ENCODE measurements at regions not wholly inside any gene's neighbourhood (a gene's known extent, or its start where the extent isn't known, plus 50 kb on each side); places are given as distances from the start of the nearest gene placed in this dataset.

- Histone ChIP-seq H3K4me1 (no peaks in the 10 kb centered on the region), H3K27me3 (no peaks in the 10 kb centered on the region), H3K27ac (no peak overlapping the region), H3K4me3 (no peak overlapping the region), H3K9me3 (no peaks in the 10 kb centered on the region), H3K36me3 (no peaks in the 10 kb centered on the region)
- intact Hi-C loops (cut with DNase I; ENCODE audit: low total_unique reads), result no loop called here
- TF ChIP-seq CTCF (IDR thresholded peaks at IDR 0.05), result no peak
- no peak for DNase-seq
These were observed 95.8 kb downstream of the SPP2 start for GRCh38 chr2:234146087-234146826.

- no peak for TF ChIP-seq CTCF (IDR thresholded peaks at IDR 0.05)
- intact Hi-C loops (cut with DNase I; ENCODE audit: low total_unique reads), result no loop called here
- Histone ChIP-seq H3K9me3 (no peaks in the 10 kb centered on the region), H3K27ac (no peak overlapping the region), H3K36me3 (no peaks in the 10 kb centered on the region), H3K4me1 (no peaks in the 10 kb centered on the region), H3K27me3 (no peaks in the 10 kb centered on the region), H3K4me3 (no peak overlapping the region)
- DNase-seq, result no peak
These were observed 95.0 kb downstream of the SPP2 start for GRCh38 chr2:234145511-234145910.

- Histone ChIP-seq H3K9me3 (no peaks in the 10 kb centered on the region), H3K27me3 (no peaks in the 10 kb centered on the region), H3K4me3 (no peak overlapping the region), H3K36me3 (no peaks in the 10 kb centered on the region), H3K27ac (no peak overlapping the region), H3K4me1 (no peaks in the 10 kb centered on the region)
- no peak for TF ChIP-seq CTCF (IDR thresholded peaks at IDR 0.05)
- no peak for DNase-seq
- intact Hi-C loops (cut with DNase I; ENCODE audit: low total_unique reads), result no loop called here
These were observed 94.6 kb downstream of the SPP2 start for GRCh38 chr2:234145057-234145456.

GRCh38 chr2:234143896-234144295 is 93.4 kb downstream of the SPP2 start:
- DNase-seq, result no peak
- Histone ChIP-seq H3K9me3 (no peaks in the 10 kb centered on the region), H3K27me3 (no peaks in the 10 kb centered on the region), H3K36me3 (no peaks in the 10 kb centered on the region), H3K27ac (no peak overlapping the region), H3K4me3 (no peak overlapping the region), H3K4me1 (no peaks in the 10 kb centered on the region)
- no peak for TF ChIP-seq CTCF (IDR thresholded peaks at IDR 0.05)
- intact Hi-C loops (cut with DNase I; ENCODE audit: low total_unique reads), result no loop called here

- intact Hi-C loops (cut with DNase I; ENCODE audit: low total_unique reads), result no loop called here
- Histone ChIP-seq H3K36me3 (no peaks in the 10 kb centered on the region), H3K27ac (no peak overlapping the region), H3K9me3 (no peaks in the 10 kb centered on the region), H3K4me1 (no peaks in the 10 kb centered on the region), H3K27me3 (no peaks in the 10 kb centered on the region), H3K4me3 (no peak overlapping the region)
- no peak for TF ChIP-seq CTCF (IDR thresholded peaks at IDR 0.05)
- no peak for DNase-seq
These were observed 92.0 kb downstream of the SPP2 start for GRCh38 chr2:234142530-234142929.

GRCh38 chr2:234139755-234140154 is 89.3 kb downstream of the SPP2 start:
- H3K4me1 ChIP-seq, result no peaks in the 10 kb centered on the region
- no peak for DNase-seq
- H3K36me3 ChIP-seq, result no peaks in the 10 kb centered on the region
- no peaks in the 10 kb centered on the region for H3K9me3 ChIP-seq
- H3K4me3 ChIP-seq, result no peak overlapping the region
- H3K27ac ChIP-seq, result no peak overlapping the region
- intact Hi-C loops (cut with DNase I; ENCODE audit: low total_unique reads), result no loop called here
- no peak for TF ChIP-seq CTCF (IDR thresholded peaks at IDR 0.05)
- H3K27me3 ChIP-seq, result peaks cover 0 to 10% of the 10 kb centered on the region in 2 donors

Data from tibial artery (tissue), 4 donors.